ENCODE measurements at regions not wholly inside any gene's neighbourhood (a gene's known extent, or its start where the extent isn't known, plus 50 kb on each side); places are given as distances from the start of the nearest gene placed in this dataset.

DNA sequence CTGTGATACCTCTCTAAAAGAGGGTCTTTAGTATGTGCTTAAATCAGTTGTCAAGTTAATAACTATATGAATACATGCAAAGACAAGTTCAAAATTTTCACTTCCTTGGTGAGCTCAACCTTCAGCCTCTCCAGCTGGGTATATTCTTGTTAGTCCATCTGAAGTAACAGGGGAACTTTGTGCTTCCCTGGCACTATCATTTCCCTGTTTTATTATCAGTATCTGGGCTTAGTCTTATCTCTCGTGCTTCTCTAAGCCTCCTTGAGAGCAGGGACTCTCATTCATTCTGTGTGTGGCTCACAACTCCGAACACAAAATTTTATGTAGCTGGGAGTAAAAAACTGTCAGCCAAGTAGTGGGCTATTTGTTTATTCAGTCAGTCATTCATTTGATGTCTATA, 175.9 kb upstream of the MAP3K1 start:
- TF ChIP-seq, protein P1, sequence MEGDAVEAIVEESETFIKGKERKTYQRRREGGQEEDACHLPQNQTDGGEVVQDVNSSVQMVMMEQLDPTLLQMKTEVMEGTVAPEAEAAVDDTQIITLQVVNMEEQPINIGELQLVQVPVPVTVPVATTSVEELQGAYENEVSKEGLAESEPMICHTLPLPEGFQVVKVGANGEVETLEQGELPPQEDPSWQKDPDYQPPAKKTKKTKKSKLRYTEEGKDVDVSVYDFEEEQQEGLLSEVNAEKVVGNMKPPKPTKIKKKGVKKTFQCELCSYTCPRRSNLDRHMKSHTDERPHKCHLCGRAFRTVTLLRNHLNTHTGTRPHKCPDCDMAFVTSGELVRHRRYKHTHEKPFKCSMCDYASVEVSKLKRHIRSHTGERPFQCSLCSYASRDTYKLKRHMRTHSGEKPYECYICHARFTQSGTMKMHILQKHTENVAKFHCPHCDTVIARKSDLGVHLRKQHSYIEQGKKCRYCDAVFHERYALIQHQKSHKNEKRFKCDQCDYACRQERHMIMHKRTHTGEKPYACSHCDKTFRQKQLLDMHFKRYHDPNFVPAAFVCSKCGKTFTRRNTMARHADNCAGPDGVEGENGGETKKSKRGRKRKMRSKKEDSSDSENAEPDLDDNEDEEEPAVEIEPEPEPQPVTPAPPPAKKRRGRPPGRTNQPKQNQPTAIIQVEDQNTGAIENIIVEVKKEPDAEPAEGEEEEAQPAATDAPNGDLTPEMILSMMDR (IDR thresholded peaks at IDR 0.05), result no peak
- TF ChIP-seq POLR2A (IDR thresholded peaks at IDR 0.05), result no peak

Data from uterus (tissue), 2 donors.